Hematopoietic multipotent progenitor cell treated with erythropoietin and hydrocortisone succinate and interleukin-3 and kit ligand, for 4 days (in vitro differentiated cells): ENCODE measurements at regions not wholly inside any gene's neighbourhood (a gene's known extent, or its start where the extent isn't known, plus 50 kb on each side); places are given as distances from the start of the nearest gene placed in this dataset.

ENCODE experiments used
- DNase-seq: peaks from one replicate; pipeline ENCODE4 v3.0.0-alpha.2; 2015

DNA sequence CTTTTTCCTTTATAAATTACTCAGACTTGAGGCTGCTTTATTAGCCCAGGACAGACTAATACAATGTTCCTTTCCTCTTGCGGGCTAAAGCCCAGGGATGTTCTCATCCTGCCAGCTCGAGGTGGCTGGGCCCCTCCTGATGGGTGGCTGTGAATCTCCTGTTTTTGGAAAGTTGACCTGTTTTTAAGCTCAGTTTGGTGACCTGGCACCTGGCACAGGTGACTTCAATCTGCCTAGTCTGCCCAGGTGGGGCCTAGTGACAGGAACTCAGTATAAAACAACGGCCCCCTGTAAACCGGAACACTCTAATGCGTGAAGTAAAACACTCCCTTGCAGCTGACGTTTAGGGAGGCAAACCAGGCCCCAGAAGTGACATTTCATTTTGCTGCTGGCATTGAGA, 92.7 kb upstream of the SNTG2 start:
- DNase-seq: no peak

DNA sequence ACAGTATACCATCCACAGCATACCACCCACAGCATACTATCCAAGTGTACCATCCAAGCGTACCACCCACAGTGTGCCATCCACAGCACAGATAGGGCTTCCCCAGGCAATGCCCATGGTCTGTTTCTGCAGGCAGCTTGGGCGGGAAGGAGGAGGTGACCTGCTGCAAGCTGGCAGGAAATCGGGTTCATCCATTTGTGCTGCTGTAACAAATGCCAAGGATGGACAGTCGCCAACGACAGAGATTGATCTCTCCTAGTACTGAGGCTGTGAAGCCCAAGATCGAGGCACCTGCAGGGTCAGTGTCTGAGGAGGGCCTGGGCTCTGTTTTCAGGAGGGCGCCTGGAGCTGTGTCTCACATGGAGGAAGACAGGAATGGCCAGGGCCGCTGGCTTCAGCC, 93.6 kb upstream of the SNTG2 start:
- DNase-seq: no peak

GRCh38 chr2:856456-856855, 94.2 kb upstream of the SNTG2 start:
- DNase-seq: no peak

GRCh38 chr2:856041-856440, 94.6 kb upstream of the SNTG2 start:
- no peak for DNase-seq

- no peak for DNase-seq
Observed at GRCh38 chr2:855177-855576, 95.5 kb upstream of the SNTG2 start.

DNA sequence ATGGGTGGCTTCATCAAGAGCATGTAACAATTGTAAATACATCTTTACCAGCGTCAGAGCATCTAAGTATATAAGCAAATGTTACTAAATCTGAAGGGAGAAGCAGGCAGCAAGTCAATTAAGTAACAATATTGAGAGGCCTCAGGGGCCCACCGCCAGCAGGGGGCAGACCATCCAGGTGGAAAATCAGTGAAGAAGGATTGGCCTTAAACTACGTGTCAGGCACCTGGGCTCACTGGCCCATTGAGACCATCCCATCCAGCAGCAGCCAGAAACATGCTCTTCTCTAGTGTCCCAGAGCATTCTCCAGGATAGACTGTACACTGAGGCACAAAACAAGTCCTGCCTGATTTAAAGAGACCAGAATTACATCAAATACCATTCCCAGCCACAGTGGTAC, 96.2 kb upstream of the SNTG2 start:
- peak; percentile 52 for DNase-seq

DNA sequence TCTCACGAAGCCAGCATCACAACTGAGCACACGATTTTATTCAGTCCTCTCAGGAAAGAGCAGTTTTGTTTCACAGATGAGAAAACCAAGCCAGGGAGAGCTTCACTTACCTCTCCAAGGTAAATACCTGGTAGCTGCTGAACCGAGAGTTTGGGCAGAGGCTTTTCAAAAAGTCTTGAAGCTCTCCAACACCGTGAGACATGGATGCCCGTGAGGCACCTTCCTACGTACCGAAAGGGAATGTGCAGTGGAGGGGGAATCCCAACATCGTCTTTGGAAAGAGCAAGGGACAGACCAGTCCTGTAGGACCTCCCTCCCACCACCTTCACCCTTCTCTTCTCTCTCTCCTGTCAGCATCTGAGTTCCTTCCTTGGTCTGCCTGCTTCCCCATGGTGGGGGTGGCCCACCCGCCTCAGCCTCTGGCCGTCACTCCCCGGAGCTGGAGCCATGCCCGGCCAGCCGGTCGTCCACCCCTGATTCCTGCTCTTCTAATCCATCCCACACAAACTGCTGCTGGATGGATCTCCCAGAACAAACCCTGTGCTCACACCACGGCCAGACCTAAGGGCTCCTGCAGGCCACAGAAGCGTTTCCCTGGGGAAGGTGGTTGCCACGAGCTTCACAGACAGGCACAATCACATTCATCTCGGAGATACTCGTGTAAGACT, 97.3 kb upstream of the SNTG2 start:
- DNase-seq: no peak

- DNase-seq: no peak
Observed at GRCh38 chr2:852168-852567, 98.5 kb upstream of the SNTG2 start.

GRCh38 chr2:851680-852079, 99.0 kb upstream of the SNTG2 start:
- DNase-seq: no peak

GRCh38 chr2:851078-851477, 99.6 kb upstream of the SNTG2 start:
- DNase-seq: no peak

GRCh38 chr2:850429-850828, 100.2 kb upstream of the SNTG2 start:
- DNase-seq: no peak

GRCh38 chr2:848099-848498, 102.5 kb upstream of the SNTG2 start:
- DNase-seq: no peak

DNA sequence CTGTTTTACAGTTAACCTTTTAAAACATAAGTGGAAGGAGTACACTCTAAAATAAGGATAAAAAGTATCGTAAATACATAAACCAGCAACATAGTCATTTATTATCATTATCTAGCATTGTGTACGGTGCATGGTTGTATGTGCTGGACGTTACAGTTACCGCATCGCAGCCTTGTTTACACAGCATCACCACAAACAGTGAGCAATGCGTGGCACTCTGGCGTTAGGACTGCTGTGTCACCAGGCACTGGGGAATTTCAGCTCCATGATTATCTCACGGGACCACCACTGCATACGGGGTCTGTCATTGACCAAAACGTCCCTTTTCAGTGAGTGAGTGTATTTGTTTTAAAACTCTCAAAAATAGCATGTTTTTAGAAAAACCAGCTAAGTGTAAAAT, 103.0 kb upstream of the SNTG2 start:
- no peak for DNase-seq

- peak; percentile 21 for DNase-seq
Observed at GRCh38 chr2:844715-845114, 105.9 kb upstream of the SNTG2 start.

DNA sequence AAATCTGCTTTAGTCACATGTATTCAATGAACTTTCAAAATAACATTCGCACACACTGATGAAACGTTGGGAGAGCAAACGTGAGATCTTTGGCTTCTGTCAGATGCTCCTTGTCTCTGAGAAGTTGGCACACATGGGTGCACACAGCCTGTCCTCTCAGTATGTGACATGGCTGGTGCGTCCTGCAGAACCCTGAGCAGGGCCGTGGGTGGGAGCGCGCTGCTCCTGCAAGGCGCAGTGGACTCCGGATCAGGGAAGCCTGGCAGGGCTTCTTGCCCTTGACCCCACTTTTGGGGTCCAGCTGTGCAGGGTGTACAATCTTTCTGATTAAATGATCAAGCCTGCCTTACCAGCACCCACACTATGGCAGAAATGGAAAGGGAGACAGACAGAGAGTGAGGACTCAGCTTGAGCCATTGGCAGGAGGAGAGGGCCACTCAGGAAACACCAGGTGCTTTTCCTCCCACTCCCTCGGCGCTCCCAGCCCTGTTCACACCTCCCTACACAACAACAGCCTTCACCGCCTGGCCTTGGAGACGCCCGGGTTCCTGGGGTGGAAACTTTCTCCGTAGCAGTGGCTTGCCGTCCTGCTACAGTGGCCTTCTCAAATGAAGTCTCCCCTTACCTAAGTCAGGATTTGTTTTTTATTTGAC, 108.4 kb upstream of the SNTG2 start:
- DNase-seq: no peak

DNA sequence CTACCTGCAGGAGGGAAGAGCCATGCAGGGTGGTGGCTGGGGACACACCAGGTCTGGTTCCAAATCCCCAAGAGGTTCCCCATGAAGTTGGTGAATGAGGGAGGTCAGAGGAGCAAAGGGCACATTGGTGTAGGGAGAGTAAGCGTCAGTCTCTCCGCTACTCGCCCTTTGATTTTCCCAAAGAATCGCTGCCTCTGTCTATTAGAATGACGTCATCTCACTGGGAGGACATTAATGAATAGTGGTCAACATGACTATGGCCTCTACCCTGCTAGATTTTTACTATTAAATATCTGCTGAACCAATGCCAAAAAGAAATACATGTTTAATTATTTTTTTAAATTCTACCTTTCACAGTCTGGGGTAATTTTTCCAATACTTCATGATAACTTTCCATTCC, 109.6 kb upstream of the SNTG2 start:
- DNase-seq: no peak

- no peak for DNase-seq
Observed at GRCh38 chr2:834233-834632, 116.4 kb upstream of the SNTG2 start.

- no peak for DNase-seq
Observed at GRCh38 chr2:833180-833579, 117.5 kb upstream of the SNTG2 start.

- no peak for DNase-seq
Observed at GRCh38 chr2:832635-833034, 118.0 kb upstream of the SNTG2 start.

DNA sequence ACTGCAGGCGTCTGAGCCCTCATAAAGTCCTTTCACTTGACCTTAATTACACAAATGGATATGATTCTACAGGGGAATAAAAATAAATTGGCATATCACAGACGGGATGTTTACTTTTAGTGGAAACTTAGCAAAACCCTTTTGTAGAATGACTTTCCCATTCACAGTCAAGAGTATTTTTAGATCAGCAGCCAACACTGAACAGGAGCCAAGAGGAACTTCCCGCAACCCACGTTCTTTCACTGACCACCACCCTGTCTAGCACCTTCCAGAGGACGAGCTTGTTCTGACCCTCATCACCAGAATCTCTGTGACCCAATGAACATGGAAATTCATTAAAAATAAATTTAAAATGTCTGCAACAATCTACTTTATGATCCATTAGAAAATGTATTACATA, 119.0 kb upstream of the SNTG2 start:
- no peak for DNase-seq

DNA sequence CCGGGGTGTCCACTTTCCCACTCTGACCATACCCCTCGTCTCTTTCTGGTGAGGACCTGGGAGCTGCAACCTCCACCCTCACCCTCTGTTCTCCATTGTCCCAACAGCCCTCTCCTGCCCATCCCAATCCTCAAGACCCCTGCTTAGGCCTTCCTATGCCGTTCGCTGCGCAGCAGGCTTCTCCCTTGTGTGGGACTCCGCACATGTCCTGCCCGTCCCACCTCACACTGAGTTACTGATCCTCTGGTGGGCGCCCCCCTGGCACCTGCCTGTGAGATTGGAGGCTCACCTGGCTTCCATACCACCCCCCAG, 119.5 kb upstream of the SNTG2 start:
- DNase-seq: no peak

DNA sequence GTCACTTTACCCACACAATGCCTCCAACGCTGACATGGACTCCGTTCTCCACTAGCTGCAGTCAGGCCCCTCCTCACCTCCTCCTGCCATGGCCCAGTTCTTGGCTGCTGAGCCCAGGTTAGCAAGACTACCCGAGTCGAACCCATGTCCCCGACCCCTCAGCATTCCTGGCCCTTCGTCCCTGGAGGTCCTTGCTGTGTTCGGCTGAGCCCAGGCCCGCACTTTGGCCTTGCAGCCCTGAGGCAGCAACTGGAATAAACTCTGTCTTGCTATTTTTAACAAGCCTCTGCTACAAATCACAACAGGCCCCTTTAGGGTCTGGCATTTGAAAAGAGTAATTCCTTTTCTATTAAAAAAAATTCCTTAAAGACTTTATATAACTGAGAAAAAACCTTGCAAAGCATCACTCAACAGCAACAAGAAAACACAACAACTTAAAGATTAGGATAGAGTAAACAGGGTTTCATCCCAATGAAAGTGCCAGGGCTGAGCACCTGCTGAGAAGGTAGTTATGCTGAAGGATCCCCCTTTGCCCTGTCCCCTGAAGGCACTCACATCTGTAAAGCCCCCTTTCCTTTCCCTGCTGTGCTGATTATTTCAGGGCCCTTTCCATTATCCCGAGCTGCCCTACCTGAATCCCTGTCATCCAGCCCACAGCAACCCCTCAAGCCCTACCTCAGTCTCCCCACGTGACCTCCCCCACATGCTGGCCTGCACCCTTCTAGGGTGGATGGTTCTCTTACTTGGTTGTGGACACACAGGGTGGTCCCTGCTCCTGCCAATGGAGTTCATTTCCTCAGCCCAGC, 120.0 kb upstream of the SNTG2 start:
- no peak for DNase-seq

GRCh38 chr2:829047-829446, 121.6 kb upstream of the SNTG2 start:
- no peak for DNase-seq

- no peak for DNase-seq
Observed at GRCh38 chr2:824954-825353, 125.7 kb upstream of the SNTG2 start.

- no peak for DNase-seq
Observed at GRCh38 chr2:824524-824923, 126.1 kb upstream of the SNTG2 start.
